GM23338 (cell line): ENCODE measurements at regions not wholly inside any gene's neighbourhood (a gene's known extent, or its start where the extent isn't known, plus 50 kb on each side); places are given as distances from the start of the nearest gene placed in this dataset.

Experiments used
- ATAC-seq: fragments of 200-7000 bp; cut with Tn5 transposase; 3 replicates; pipeline ENCODE4 v1.9.1; 2020
- DNase-seq: peaks from one replicate; pipeline ENCODE4 v3.0.0-alpha.2; 2015; ENCODE audit warnings: low spot score
- H2AFZ ChIP-seq: fragments of 200-600 bp; sonication (generic); 2 replicates; pipeline ENCODE4 v1.8.0; 2016; ENCODE audit warnings: antibody characterized with exemption, mild to moderate bottlenecking, moderate library complexity
- H3F3A ChIP-seq: fragments of 200-600 bp; sonication (generic); replicated peaks from 2 replicates; pipeline ENCODE4 v1.8.0; 2017; ENCODE audit warnings: antibody characterized with exemption, mixed run types, low read depth
- H3K27ac ChIP-seq: fragments of 200-600 bp; sonication (generic); 2 replicates; pipeline ENCODE4 v1.6.1; 2016; ENCODE audit warnings: low read depth
- H3K27me3 ChIP-seq: fragments of 200-600 bp; sonication (generic); 2 replicates; pipeline ENCODE4 v1.8.0; 2016; ENCODE audit warnings: mild to moderate bottlenecking, mixed run types, moderate library complexity; ENCODE audit not compliant: insufficient read depth
- H3K36me3 ChIP-seq: fragments of 200-600 bp; sonication (generic); 2 replicates; pipeline ENCODE4 v1.8.0; 2016; ENCODE audit warnings: mild to moderate bottlenecking; ENCODE audit not compliant: insufficient read depth
- H3K4me1 ChIP-seq: fragments of 200-600 bp; sonication (generic); 2 replicates; pipeline ENCODE4 v1.8.0; 2016; ENCODE audit warnings: mild to moderate bottlenecking, moderate library complexity; ENCODE audit not compliant: insufficient read depth
- H3K4me2 ChIP-seq: fragments of 200-600 bp; sonication (generic); 2 replicates; pipeline ENCODE4 v1.7.1; 2017; ENCODE audit warnings: mixed run types
- H3K4me3 ChIP-seq: fragments of 200-600 bp; sonication (generic); 2 replicates; pipeline ENCODE4 v1.6.1; 2016; ENCODE audit warnings: mixed run types
- H3K79me2 ChIP-seq: fragments of 200-600 bp; sonication (generic); replicated peaks from 2 replicates; pipeline ENCODE4 v1.8.0; 2017; ENCODE audit warnings: mild to moderate bottlenecking; ENCODE audit not compliant: insufficient read depth
- H3K9me2 ChIP-seq: fragments of 200-600 bp; sonication (generic); 2 replicates; pipeline ENCODE4 v1.8.0; 2017; ENCODE audit not compliant: insufficient read depth
- H4K20me1 ChIP-seq: fragments of 200-600 bp; sonication (generic); replicated peaks from 2 replicates; pipeline ENCODE4 v1.8.0; 2017; ENCODE audit warnings: mild to moderate bottlenecking; ENCODE audit not compliant: insufficient read depth
- H3K27ac Mint-ChIP-seq: 2 replicates; pipeline ENCODE4 v1.8.0; 2020; ENCODE audit warnings: inconsistent platforms, mild to moderate bottlenecking, moderate library complexity, mixed read lengths
- H3K27me3 Mint-ChIP-seq: 3 replicates; pipeline ENCODE4 v1.8.0; 2022; ENCODE audit warnings: low read depth, mild to moderate bottlenecking, moderate library complexity, mixed read lengths, inconsistent platforms; ENCODE audit not compliant: insufficient read depth, poor library complexity
- H3K36me3 Mint-ChIP-seq: 3 replicates; pipeline ENCODE4 v1.8.0; 2021; ENCODE audit warnings: low read depth, mild to moderate bottlenecking, inconsistent platforms, moderate library complexity, mixed read lengths
- H3K4me1 Mint-ChIP-seq: 3 replicates; pipeline ENCODE4 v1.8.0; 2020; ENCODE audit warnings: mild to moderate bottlenecking, inconsistent platforms, mixed read lengths
- H3K4me3 Mint-ChIP-seq: 3 replicates; pipeline ENCODE4 v1.8.0; 2021; ENCODE audit warnings: moderate library complexity, mild to moderate bottlenecking, inconsistent platforms, mixed read lengths
- H3K9me3 Mint-ChIP-seq: 3 replicates; pipeline ENCODE4 v1.8.0; 2020; ENCODE audit warnings: moderate library complexity, mild to moderate bottlenecking, inconsistent platforms, mixed read lengths
- CREB1 ChIP-seq: fragments of 250-450 bp; sonication (Bioruptor Pico); IDR thresholded peaks from 2 replicates; pipeline ENCODE4 v1.5.0; 2020; ENCODE audit warnings: low read depth, mild to moderate bottlenecking, moderate library complexity
- EZH2 ChIP-seq: fragments of 200-600 bp; sonication (generic); IDR thresholded peaks from one replicate; pipeline ENCODE4 v1.8.0; 2017; ENCODE audit warnings: antibody characterized with exemption, mild to moderate bottlenecking, low read depth; ENCODE audit not compliant: unreplicated experiment
- EZH2phosphoT487 ChIP-seq: fragments of 200-600 bp; sonication (generic); IDR thresholded peaks from one replicate; pipeline ENCODE4 v1.8.1; 2018; ENCODE audit warnings: antibody characterized with exemption; ENCODE audit not compliant: unreplicated experiment
- JUNB ChIP-seq: IDR thresholded peaks from one replicate; pipeline ENCODE4 v1.6.1; 2016; ENCODE audit warnings: antibody characterized with exemption; ENCODE audit not compliant: unreplicated experiment
- ZNF114 ChIP-seq: fragments of 250-450 bp; sonication (Bioruptor Pico); IDR thresholded peaks from 2 replicates; pipeline ENCODE4 v1.5.0; 2020; ENCODE audit warnings: mild to moderate bottlenecking, moderate library complexity
- ZNF331 ChIP-seq: fragments of 250-450 bp; sonication (Bioruptor Pico); IDR thresholded peaks from 2 replicates; pipeline ENCODE4 v1.5.0; 2020; ENCODE audit warnings: low read depth, mild to moderate bottlenecking, moderate library complexity
- TF ChIP-seq, protein P1 (sequence below): IDR thresholded peaks from 2 replicates; pipeline ENCODE4 v1.6.1; 2016; ENCODE audit warnings: antibody characterized with exemption
- TF ChIP-seq, protein P2 (sequence below): IDR thresholded peaks from one replicate; pipeline ENCODE4 v1.6.1; 2018; ENCODE audit warnings: antibody characterized with exemption; ENCODE audit not compliant: unreplicated experiment

DNA sequence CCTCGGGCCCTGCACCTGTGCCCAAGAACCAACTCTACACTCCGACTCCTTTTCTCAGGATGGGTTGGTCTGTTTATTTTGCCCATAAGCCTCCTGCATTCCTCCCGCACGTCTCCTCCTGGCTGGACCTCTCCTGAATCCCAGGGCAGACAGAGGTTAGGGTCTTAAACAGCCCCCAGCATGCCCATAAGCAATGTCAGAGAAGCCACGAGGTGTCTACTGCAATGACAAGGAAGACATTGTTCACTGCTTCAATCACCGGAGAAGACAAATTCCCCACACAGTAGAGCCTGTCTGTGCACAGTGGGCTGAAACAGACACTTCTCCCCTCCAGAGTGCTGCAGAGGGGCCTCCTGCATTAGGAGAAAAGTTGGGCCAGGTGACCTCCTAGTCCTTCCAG, 230.6 kb upstream of the RPL38 start:
- no peak for TF ChIP-seq EZH2phosphoT487
- TF ChIP-seq CREB1 (CRISPR knock-in tag) = no peak
- TF ChIP-seq, protein P1, sequence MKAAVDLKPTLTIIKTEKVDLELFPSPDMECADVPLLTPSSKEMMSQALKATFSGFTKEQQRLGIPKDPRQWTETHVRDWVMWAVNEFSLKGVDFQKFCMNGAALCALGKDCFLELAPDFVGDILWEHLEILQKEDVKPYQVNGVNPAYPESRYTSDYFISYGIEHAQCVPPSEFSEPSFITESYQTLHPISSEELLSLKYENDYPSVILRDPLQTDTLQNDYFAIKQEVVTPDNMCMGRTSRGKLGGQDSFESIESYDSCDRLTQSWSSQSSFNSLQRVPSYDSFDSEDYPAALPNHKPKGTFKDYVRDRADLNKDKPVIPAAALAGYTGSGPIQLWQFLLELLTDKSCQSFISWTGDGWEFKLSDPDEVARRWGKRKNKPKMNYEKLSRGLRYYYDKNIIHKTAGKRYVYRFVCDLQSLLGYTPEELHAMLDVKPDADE = no peak
- TF ChIP-seq JUNB = no peak
- Histone ChIP-seq H3K4me1 (no peaks in the 10 kb centered on the region; the same call in 1 of the 2 replicates), H3K9me2 (no peaks in the 10 kb centered on the region), H3K79me2 (no peaks in the 10 kb centered on the region), H2AFZ (no peak overlapping the region), H3K27ac (no peak overlapping the region), H3F3A (no peaks in the 10 kb centered on the region), H3K27me3 (no peaks in the 10 kb centered on the region), H4K20me1 (no peaks in the 10 kb centered on the region), H3K36me3 (no peaks in the 10 kb centered on the region), H3K4me2 (no peak overlapping the region), H3K4me3 (no peak overlapping the region)
- no peak for DNase-seq
- Mint-ChIP-seq H3K27me3 (peaks cover 9% of the 10 kb centered on the region), H3K4me1 (peaks cover 10% of the 10 kb centered on the region), H3K27ac (no peak overlapping the region), H3K9me3 (no peaks in the 10 kb centered on the region; the same call in 2 of the 3 replicates), H3K36me3 (no peaks in the 10 kb centered on the region; the same call in 2 of the 3 replicates), H3K4me3 (no peak overlapping the region)
- no peak for ATAC-seq

DNA sequence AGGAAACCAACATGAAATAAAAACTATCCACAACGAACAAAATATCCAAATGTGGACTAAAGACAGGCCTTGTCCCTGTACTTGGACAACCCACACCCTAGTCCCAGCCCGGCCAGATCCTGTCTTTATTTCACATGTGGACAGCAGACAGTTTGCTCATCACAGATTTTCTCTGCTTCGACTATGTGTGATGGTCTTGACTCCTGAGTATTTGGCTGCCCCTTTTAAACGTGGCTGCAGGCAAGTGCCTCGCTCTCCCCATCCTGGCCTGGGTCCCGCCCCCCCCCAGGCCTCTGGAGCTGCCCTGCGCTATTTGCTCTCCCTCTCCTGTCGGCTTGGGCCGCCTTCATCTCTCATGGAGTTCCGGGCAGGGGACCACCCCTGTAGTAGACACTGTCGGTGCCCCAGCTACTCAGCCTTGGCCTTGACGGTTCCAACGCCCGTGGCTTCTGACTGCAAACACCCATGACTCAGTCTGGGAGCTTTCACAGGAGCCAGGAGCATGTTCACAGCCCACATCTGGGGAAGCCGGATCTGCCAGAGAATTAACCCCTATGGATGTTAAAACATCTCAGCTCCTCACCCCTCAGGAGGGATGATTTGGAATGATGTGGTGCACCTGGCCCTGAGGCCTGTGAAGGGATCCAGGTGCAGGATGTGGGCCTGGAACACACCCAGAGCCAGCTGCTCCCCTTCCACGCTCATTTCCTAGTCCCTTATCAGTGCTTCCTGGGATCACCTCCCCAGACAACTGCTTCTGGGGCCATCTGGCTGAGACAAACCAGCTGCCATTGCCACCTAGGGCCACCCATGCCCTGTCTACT, 229.7 kb upstream of the RPL38 start:
- H3K4me3 ChIP-seq = no peak overlapping the region
- no peaks in the 10 kb centered on the region for H3K27me3 ChIP-seq
- ATAC-seq (no peak; the same call in 2 of the 3 replicates), DNase-seq (no peak)
- 0 out of 2 replicates have a peak overlapping the region, but pooled peaks have one; percentile 9 for H3K4me2 ChIP-seq
- Mint-ChIP-seq H3K4me1 (peaks cover 10% of the 10 kb centered on the region), H3K27ac (peak overlapping the region; percentile 56; the same call in 1 of the 2 replicates), H3K27me3 (peaks cover 9% of the 10 kb centered on the region), H3K9me3 (no peaks in the 10 kb centered on the region; the same call in 2 of the 3 replicates), H3K36me3 (no peaks in the 10 kb centered on the region; the same call in 2 of the 3 replicates), H3K4me3 (no peak overlapping the region)
- H4K20me1 ChIP-seq = no peaks in the 10 kb centered on the region
- no peaks in the 10 kb centered on the region; the same call in 1 of the 2 replicates for H3K4me1 ChIP-seq
- H3K9me2 ChIP-seq = 0 out of 2 replicates have a peak, but pooled peaks cover 4% of the 10 kb centered on the region
- H3F3A ChIP-seq = no peaks in the 10 kb centered on the region
- no peaks in the 10 kb centered on the region for H3K36me3 ChIP-seq
- no peak overlapping the region for H3K27ac ChIP-seq
- no peaks in the 10 kb centered on the region for H3K79me2 ChIP-seq
- peak overlapping the region; percentile 72; the same call in 1 of the 2 replicates for H2AFZ ChIP-seq
- TF ChIP-seq ZNF114 (CRISPR knock-in tag) (no peak), CREB1 (CRISPR knock-in tag) (no peak), EZH2 (no peak), ZNF331 (no peak), EZH2phosphoT487 (no peak)
- TF ChIP-seq, protein P1 = no peak
- TF ChIP-seq, protein P2, sequence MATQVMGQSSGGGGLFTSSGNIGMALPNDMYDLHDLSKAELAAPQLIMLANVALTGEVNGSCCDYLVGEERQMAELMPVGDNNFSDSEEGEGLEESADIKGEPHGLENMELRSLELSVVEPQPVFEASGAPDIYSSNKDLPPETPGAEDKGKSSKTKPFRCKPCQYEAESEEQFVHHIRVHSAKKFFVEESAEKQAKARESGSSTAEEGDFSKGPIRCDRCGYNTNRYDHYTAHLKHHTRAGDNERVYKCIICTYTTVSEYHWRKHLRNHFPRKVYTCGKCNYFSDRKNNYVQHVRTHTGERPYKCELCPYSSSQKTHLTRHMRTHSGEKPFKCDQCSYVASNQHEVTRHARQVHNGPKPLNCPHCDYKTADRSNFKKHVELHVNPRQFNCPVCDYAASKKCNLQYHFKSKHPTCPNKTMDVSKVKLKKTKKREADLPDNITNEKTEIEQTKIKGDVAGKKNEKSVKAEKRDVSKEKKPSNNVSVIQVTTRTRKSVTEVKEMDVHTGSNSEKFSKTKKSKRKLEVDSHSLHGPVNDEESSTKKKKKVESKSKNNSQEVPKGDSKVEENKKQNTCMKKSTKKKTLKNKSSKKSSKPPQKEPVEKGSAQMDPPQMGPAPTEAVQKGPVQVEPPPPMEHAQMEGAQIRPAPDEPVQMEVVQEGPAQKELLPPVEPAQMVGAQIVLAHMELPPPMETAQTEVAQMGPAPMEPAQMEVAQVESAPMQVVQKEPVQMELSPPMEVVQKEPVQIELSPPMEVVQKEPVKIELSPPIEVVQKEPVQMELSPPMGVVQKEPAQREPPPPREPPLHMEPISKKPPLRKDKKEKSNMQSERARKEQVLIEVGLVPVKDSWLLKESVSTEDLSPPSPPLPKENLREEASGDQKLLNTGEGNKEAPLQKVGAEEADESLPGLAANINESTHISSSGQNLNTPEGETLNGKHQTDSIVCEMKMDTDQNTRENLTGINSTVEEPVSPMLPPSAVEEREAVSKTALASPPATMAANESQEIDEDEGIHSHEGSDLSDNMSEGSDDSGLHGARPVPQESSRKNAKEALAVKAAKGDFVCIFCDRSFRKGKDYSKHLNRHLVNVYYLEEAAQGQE = no peak
